Lower leg skin (tissue), 3 donors: ENCODE measurements at regions not wholly inside any gene's neighbourhood (a gene's known extent, or its start where the extent isn't known, plus 50 kb on each side); places are given as distances from the start of the nearest gene placed in this dataset.

Experiments
- POLR2A ChIP-seq, 2 donors: fragments of 450-650 bp; IDR thresholded peaks; one replicate each; pipeline ENCODE4 v1.6.1; 2016 to 2017; ENCODE audit warnings: antibody characterized with exemption in 2 of 2, mild to moderate bottlenecking in 1 of 2, moderate library complexity in 1 of 2
- TF ChIP-seq, protein P1 (sequence below), 3 donors: fragments of 450-650 bp; IDR thresholded peaks; one replicate each; pipeline ENCODE4 v1.5.1; 2016; ENCODE audit warnings: antibody characterized with exemption in 3 of 3, mild to moderate bottlenecking in 3 of 3, moderate library complexity in 2 of 3

DNA sequence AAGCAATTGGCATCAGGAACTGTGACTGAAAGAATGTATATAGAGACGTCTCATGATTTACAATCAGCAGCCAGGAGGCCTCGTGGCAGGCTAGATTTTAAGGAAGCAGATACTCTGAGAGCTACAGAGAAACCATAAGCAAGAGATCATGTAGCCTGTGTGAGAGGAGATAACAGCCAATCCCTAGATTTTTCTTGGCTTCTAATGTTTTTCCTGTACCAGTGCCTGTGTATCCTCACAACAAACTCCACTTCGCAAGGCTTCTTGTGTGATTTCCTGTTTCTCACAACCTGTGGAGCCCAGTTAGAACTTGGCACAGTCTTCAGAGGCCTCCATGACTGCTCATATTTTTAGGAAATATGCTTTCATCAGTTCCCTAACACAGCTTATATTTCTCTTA lies 147.9 kb downstream of the PTCHD1 start:
- TF ChIP-seq, protein P1, sequence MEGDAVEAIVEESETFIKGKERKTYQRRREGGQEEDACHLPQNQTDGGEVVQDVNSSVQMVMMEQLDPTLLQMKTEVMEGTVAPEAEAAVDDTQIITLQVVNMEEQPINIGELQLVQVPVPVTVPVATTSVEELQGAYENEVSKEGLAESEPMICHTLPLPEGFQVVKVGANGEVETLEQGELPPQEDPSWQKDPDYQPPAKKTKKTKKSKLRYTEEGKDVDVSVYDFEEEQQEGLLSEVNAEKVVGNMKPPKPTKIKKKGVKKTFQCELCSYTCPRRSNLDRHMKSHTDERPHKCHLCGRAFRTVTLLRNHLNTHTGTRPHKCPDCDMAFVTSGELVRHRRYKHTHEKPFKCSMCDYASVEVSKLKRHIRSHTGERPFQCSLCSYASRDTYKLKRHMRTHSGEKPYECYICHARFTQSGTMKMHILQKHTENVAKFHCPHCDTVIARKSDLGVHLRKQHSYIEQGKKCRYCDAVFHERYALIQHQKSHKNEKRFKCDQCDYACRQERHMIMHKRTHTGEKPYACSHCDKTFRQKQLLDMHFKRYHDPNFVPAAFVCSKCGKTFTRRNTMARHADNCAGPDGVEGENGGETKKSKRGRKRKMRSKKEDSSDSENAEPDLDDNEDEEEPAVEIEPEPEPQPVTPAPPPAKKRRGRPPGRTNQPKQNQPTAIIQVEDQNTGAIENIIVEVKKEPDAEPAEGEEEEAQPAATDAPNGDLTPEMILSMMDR (IDR thresholded peaks at IDR 0.05) = no peak
- no peak for TF ChIP-seq POLR2A (IDR thresholded peaks at IDR 0.05)
